ENCODE measurements at regions not wholly inside any gene's neighbourhood (a gene's known extent, or its start where the extent isn't known, plus 50 kb on each side); places are given as distances from the start of the nearest gene placed in this dataset.

DNA sequence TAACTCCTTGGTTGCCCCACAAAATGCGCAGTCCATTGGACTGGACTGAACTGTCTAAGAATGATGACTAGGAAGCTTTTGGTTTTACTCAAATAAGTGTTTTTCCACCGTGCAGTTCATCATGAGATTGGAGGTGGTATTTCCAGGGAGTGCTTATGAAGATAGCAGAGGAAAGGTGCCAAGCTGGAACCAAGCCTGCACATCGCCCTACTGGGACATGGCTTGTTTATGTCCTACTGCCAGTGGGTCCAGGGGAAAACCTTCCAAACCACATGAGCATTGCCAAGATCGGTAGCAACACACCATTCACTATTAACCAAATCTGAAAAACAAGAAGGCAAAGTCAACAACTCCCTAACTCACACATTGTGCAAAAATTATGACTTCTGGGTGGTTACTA, 54.7 kb upstream of the DSCAM start:
- no peak for DNase-seq (ENCODE audit: low read depth)

DNA sequence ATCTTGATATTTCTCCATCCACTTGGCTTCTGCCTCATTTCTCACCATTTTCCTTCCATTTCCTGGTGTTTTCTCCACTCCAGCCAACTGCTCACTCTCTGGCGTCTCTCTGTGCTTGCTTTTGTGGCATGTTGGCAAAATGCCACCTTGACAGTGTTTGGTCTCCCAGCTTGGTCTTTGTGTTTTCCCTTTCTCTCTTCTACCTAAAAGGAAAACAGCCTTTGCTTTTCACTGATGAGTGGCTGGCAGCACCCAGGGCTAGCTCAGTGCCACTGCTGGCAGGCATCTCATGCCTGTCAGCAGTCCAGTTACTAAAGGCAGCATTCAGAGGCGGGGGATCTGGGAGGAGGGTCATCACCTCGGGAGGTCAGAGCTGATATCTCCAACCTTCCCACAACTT, 55.3 kb upstream of the DSCAM start:
- DNase-seq (ENCODE audit: low read depth): no peak

DNA sequence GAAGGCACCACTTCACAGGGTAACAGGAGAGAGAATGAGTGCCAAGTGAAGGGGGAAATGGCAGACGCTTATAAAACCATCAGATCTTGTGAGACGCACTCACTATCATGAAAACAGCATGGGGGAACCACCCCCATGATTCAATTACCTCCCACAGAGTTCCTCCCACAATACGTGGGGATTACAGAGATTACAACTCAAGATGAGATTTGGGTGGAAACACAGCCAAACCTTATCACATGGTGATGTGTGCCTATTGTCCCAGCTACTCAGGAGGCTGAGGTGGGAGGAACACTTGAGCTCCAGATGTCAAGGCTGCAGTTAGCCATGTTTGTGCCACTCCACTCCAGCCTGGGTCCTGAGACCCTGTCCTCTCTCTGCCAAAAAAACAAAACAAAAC, 56.0 kb upstream of the DSCAM start:
- DNase-seq (ENCODE audit: low read depth): no peak

- no peak for DNase-seq (ENCODE audit: low read depth)
Observed at GRCh38 chr21:40905251-40905650, 58.3 kb upstream of the DSCAM start.

DNA sequence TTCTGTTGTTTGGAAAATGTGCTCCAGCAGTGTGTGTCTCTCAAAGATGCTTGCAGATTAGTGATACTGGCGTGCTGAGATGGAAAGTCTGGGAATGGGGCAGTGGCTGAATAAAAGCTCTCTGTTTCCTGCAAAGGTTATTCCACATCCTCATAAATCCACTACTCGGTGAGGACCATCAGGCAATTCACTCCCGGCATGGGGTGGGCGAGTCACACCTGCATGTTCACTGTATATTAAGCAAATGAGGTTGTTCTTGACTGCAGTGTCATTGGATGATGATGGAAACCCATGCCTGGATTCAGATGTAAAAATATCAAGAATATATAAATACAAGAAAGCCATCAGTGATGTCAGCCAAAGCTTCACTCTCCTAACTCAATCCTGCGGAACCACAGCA, 65.4 kb upstream of the DSCAM start:
- DNase-seq (ENCODE audit: low read depth): no peak

GRCh38 chr21:40915114-40915513, 68.2 kb upstream of the DSCAM start:
- DNase-seq (ENCODE audit: low read depth): no peak

GRCh38 chr21:40923407-40923806, 76.4 kb upstream of the DSCAM start:
- no peak for DNase-seq (ENCODE audit: low read depth)

DNA sequence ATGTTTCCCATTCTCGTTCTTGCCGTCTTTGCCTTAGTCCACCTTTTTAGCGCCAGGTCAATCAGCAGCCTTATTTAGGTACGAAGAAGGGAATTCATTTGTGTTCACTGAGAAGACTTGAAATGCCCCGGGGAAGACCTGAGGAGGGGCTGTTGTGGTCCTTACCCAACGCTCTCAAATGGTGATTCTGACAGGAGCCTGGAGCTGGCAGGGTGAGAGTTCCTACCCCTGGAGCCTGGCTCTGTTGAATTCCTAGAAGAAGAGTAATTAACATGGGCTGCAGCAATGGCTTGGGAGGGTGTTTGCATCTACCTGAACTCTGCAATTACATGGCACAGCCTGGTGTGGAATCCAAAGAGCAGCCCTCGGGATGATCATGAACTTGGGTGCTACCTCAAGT, 76.9 kb upstream of the DSCAM start:
- no peak for DNase-seq (ENCODE audit: low read depth)

DNA sequence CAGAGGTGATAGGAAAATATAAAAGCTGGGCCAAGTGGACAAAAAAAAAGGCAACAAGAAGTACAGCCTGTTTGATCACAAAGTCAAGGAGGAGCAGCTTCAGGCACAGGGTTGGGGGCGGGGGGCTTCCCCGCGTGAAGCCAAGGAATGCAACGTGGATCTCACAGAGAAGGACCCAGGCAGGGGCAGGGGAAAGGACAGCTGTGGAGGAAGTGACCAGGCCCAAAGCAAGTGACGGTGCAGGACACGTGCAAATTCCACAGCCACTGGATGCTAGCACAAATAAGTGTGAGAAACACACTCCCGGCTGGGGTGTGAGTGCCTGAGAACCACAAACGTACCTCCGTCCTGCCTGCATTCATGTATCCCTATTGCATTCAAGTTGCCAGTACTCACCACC, 77.7 kb upstream of the DSCAM start:
- DNase-seq (ENCODE audit: low read depth): no peak

DNA sequence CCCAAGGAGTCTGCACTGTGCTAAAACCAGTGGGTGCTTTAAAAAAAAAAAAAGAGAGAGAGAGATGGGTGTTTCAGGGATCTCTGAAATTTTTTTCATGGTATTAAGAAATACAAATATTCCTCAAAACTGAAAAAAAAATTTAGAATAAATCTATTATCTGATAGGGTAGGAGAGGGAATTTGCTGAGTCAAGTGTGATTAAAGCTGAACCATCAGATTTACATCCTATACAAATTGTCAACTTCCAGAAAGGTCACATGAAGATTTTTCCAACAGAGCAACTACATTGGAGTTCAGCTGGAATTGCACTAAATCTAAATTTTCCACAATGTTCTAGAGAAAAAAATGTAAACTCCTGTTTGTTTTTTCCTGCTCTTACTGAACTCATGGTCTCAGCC, 79.3 kb upstream of the DSCAM start:
- DNase-seq (ENCODE audit: low read depth): no peak

- no peak for DNase-seq (ENCODE audit: low read depth)
Observed at GRCh38 chr21:40929833-40930232, 82.9 kb upstream of the DSCAM start.

DNA sequence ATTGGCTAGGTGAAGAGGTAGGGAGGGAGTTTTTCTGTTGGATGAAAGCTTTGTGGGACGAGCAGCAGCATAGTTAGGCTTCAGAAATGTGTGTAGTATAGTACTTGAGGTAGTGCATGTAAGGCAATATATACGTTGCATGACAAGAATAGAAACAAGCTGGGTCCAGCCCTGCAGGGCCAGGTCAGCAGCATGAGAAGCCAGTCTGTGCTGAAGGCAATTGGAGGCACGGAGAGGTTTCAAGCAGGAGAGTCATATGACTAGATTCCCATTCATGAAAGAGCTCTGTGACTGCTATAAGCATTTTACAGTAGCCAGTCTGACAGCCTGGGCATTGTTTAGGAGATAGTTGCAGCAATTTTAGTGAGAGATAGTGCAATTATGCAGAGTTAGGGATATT, 84.2 kb upstream of the DSCAM start:
- DNase-seq (ENCODE audit: low read depth): no peak

GRCh38 chr21:40936178-40936577, 89.2 kb upstream of the DSCAM start:
- no peak for DNase-seq (ENCODE audit: low read depth)

DNA sequence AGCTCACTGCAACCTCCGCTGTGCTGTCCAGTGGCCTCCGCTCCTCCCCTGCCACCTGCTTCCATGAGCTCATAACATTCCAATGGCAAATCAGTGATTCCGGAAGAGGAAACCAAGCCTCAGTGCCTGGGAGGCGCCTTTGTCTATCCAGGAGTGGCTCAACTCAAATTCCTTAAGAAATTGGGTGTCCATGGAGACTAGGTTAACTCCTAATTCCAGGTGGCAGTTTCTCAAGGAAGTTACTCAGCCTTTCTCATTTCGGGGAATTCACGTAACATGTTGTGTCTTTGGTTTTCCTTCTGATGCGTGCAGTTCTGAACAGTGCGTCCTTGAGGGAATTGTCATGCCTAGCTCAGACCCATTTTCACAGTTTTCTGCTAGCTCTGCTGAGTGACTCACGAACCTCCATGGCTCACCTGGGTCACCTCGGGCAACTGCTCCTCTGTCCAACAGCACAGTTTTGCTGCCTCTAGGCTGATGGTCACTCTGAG, 89.9 kb upstream of the DSCAM start:
- DNase-seq (ENCODE audit: low read depth): no peak

DNA sequence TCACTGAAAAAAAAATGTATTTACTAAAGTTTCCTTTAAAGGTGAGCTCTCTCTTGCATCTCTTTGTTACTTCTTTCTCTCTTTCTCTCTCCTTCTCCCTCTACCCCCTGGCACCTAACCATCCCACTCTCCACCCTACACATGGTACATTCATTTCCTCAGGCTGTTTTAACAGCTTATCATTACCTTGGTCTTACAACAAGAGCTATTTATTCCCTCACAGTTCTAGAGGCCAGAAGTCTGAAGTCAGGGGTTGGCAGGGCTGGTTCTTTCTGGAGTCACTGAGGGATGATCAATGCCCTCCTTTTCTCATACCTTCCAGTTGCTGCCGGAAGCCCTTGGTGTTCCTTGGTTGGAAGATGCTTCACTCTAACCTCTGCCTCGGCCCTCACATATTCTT, 91.1 kb upstream of the DSCAM start:
- DNase-seq (ENCODE audit: low read depth): no peak

DNA sequence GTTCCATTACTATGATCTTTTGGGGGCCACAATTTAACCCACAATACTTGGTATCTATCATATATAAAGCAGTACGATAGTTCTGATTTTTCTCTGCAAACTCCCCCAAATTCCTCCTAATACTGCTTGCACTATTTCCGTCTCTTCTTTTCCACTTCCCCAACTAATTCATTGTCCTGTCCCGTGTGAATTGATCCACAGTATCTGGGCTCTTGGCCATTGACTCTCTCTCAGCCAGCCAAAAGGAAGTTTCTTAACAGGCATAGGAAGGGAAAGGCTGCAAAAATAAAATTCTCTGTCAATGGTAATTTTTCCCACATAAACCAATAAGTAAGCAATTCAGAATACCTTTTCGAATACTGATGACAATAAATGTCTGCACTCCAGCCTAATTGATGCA, 91.7 kb upstream of the DSCAM start:
- DNase-seq (ENCODE audit: low read depth): no peak

- DNase-seq (ENCODE audit: low read depth): no peak
Observed at GRCh38 chr21:40947713-40948112, 100.8 kb upstream of the DSCAM start.

DNA sequence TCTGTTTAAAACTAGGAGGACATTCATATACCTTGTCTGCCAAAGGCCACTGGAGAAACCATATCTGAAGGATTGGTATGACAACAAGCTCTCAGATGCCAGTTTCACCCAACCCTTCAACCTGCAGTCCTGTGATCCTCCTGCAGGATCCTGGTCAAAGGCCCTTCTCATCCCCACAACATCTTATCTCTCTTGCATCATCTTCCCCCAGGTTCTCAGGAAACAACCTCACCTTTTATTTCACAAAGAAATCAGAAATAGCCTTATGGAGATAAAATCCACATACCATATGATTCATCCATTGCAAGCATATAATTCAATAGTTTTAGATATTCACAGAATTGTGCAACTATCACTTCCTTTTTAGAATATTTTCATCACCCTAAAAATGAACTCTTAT, 104.0 kb upstream of the DSCAM start:
- DNase-seq (ENCODE audit: low read depth): no peak

DNA sequence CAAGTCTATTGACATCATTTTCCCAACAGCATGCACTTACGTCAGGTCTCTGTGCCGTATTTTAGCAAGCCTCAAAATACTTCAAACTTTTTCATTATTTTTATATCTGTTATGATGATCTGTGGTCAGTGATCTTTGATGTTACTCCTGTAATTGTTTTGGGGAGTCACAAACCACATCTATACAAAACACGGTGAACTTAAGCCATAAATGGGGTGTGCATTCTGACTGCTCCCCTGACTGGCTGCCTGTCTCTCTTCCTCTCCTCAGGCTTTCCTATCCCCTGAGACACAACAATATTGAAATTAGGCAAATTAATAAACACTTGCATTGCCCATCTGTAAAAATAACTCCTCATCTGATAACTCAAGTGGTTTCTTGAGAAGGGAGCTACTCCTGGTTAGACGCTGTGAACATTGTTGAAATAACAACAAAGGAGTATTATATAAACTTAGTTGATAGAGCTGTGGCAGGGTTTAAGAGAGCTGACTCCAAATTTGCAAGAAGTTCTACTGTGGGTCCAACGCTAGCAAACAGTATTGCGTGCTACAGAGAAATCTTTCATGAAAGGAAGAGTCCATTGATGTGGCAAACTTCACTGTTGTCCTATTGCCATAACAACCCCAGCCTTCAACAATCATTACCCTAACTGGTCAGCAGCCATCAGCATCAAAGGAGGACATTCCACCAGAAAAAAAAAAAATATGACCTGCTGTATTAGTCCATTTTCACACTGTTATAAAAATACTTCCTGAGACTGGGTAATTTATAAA, 105.8 kb upstream of the DSCAM start:
- no peak for DNase-seq (ENCODE audit: low read depth)

DNA sequence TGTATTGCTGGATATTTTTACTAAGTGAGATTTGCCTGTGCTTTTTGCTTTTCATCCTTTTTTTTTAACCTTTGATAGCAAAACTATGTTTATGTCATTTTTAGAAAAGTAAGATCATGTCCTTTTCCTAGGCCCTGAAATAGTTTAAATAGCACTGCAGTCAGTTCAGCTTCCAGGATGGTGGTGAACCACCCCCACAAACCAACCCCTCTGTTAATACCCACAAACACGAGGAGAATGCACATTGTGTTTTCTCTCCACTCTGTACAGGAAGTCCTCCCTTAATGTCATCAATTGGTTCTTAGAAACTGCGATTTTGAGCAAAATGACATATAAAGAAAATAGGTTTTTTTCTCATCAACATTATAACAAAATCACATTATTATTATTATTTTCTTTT, 117.7 kb upstream of the DSCAM start:
- DNase-seq (ENCODE audit: low read depth): no peak

DNA sequence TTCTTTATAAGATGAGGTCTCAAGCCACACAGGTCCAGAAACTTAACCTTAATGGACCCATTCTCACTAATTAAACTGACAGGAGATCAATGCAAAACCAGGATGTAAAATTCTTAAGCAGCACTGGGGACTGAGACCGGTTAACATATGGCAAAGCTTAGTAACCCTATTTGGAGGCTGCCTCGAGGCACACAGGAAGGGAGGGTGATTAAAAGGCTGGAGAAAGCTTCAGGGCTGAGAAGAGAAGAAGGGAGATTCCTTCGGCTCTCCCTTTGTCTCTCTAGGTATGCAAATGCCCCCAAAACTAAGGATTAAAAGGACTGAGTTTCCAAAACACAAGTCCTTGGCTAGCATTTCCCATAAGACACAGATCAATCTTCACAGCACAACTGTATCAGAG, 120.8 kb upstream of the DSCAM start:
- no peak for DNase-seq (ENCODE audit: low read depth)

DNA sequence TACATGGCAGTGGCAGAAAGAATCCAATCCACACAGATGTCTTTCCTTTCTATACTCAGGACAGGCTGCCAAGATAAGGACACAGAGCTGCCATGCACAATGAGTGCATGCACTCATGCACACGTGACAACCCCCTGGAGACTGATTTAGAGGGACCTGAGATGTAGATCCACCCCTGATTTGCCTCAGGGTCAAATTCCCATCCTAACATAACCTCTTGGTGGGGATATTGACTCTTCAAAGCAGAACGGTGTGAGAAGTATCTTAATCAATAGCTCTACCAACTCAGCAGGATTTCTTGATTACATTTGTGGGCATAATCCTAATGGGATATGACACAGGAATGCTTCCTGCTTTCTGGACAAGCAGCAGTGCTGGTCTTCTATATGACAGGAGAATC, 125.2 kb upstream of the DSCAM start:
- DNase-seq (ENCODE audit: low read depth): no peak

GRCh38 chr21:40976198-40977109, 129.5 kb upstream of the DSCAM start:
- no peak for DNase-seq (ENCODE audit: low read depth)
